CD4-positive, alpha-beta T cell (primary cell): ENCODE measurements at regions not wholly inside any gene's neighbourhood (a gene's known extent, or its start where the extent isn't known, plus 50 kb on each side); places are given as distances from the start of the nearest gene placed in this dataset.

Experiments
- ATAC-seq: fragments of 200-7000 bp; cut with Tn5 transposase; one replicate; pipeline ENCODE4 v1.10.0; 2022; ENCODE audit warnings: mild to moderate bottlenecking; ENCODE audit not compliant: poor library complexity
- CTCF ChIA-PET: fragments of 350-600 bp; sonication (Branson Sonifier 250); formaldehyde crosslinking; loops from one replicate; lab custom pipeline; 2021; ENCODE audit warnings: antibody characterized with exemption, inconsistent platforms; lab: Charles Lee
- POLR2A ChIA-PET: fragments of 350-600 bp; sonication (Branson Sonifier 250); formaldehyde crosslinking; loops from one replicate; lab custom pipeline; 2021; ENCODE audit warnings: antibody characterized with exemption, inconsistent platforms; lab: Charles Lee
- DNase-seq, 14 experiments: peaks; one replicate each; pipeline ENCODE4 v3.0.0-alpha.2; 2013 to 2020; ENCODE audit warnings: mixed read lengths in 2 of 14
- H3K27ac ChIP-seq, 2 donors: one replicate each; pipeline versions ENCODE4 v1.5.1 to v1.7.0; 2013; ENCODE audit warnings: low read length in 2 of 2, low read depth in 1 of 2, mild to moderate bottlenecking in 1 of 2
- H3K27me3 ChIP-seq, 2 experiments: 1 replicate in 1 of 2; 2 replicates in 1 of 2; pipeline versions ENCODE4 v1.6.1 to v1.7.0; 2013; ENCODE audit warnings: low read length in 2 of 2, control low read depth in 1 of 2, mild to moderate bottlenecking in 1 of 2, moderate library complexity in 1 of 2; ENCODE audit not compliant: insufficient read depth in 2 of 2, control insufficient read depth in 1 of 2
- H3K36me3 ChIP-seq: one replicate; pipeline ENCODE4 v1.6.1; 2013; ENCODE audit warnings: low read length, control low read depth; ENCODE audit not compliant: insufficient read depth
- H3K4me1 ChIP-seq: one replicate; pipeline ENCODE4 v1.6.1; 2013; ENCODE audit warnings: low read length, control low read depth; ENCODE audit not compliant: insufficient read depth
- H3K4me3 ChIP-seq: one replicate; pipeline ENCODE4 v1.5.1; 2013; ENCODE audit warnings: mild to moderate bottlenecking, low read length, moderate library complexity
- H3K9me3 ChIP-seq, 2 experiments: 1 replicate in 1 of 2; 2 replicates in 1 of 2; pipeline versions ENCODE4 v1.6.1 to v1.7.0; 2013; ENCODE audit warnings: low read length in 2 of 2, mild to moderate bottlenecking in 2 of 2, control low read depth in 1 of 2, moderate library complexity in 1 of 2; ENCODE audit not compliant: control insufficient read depth in 1 of 2, insufficient read depth in 1 of 2
- H3K27ac Mint-ChIP-seq: one replicate; pipeline ENCODE4 v1.8.0; 2020; ENCODE audit warnings: mixed read lengths
- H3K27me3 Mint-ChIP-seq: one replicate; pipeline ENCODE4 v1.8.0; 2021; ENCODE audit warnings: mixed read lengths
- H3K36me3 Mint-ChIP-seq: one replicate; pipeline ENCODE4 v1.8.0; 2021; ENCODE audit warnings: low read depth, mixed read lengths
- H3K4me1 Mint-ChIP-seq: one replicate; pipeline ENCODE4 v1.8.0; 2021; ENCODE audit warnings: low read depth, mixed read lengths
- H3K4me3 Mint-ChIP-seq: one replicate; pipeline ENCODE4 v1.8.0; 2020; ENCODE audit warnings: mild to moderate bottlenecking, mixed read lengths
- H3K9me3 Mint-ChIP-seq: one replicate; pipeline ENCODE4 v1.8.0; 2020; ENCODE audit warnings: mixed read lengths
- intact Hi-C, 2 experiments: fragments of 100-400 bp; cut with DNase I in 1 of 2; cut with micrococcal nuclease in 1 of 2; formaldehyde crosslinking; loops; one replicate each; pipeline versions ENCODE4 v1.15.1 to v1.9.0; 2023 to 2025; cut with DNase I, micrococcal nuclease
- TF ChIP-seq, protein P1 (sequence below): fragments of 200-600 bp; IDR thresholded peaks from one replicate; pipeline ENCODE4 v1.8.0; 2022; ENCODE audit warnings: antibody characterized with exemption, mild to moderate bottlenecking

DNA sequence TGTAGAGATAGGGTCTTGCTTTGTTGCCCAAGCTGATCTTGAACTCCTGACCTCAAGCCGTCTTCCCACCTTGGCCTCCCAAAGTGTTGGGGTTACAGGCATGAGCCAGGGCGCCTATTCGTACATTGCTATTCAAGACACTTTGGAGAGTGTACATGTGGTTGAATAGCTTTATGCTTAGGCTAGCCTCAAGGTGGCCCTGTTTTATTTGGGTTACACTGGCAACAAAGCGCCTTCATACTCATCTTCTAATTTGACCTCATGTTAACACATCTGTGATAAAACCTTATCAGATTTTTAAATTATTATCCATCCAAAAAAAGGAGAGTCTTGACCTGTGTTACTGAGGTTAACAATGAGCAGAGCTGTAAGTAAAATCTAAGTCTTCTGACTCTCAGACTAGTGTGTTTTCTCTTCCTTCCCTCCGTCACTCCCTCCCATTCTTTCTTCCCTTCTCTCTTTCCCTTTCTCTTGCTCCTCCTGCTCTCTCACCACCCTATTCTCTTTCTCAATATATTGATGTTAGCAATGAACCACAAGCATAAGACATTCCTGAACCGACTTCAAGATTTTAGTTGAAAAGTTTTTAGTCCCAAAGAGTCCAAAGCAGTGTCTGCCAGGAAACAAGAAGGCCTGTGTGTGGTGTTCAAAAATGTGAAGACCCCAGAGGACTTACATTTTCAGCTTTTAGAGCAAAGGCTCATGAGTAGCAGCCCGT lies 603.7 kb upstream of the CFAP20DC start:
- H3K27me3 ChIP-seq, result no peaks in the 10 kb centered on the region
- DNase-seq (no peak), ATAC-seq (no peak)
- no peaks in the 10 kb centered on the region for H3K36me3 ChIP-seq
- peaks cover 9 to 12% of the 10 kb centered on the region in 2 experiments for H3K9me3 ChIP-seq
- H3K27ac Mint-ChIP-seq, result no peak overlapping the region
- intact Hi-C loops, result no loop called here
- H3K27me3 Mint-ChIP-seq, result no peaks in the 10 kb centered on the region
- TF ChIP-seq, protein P1, sequence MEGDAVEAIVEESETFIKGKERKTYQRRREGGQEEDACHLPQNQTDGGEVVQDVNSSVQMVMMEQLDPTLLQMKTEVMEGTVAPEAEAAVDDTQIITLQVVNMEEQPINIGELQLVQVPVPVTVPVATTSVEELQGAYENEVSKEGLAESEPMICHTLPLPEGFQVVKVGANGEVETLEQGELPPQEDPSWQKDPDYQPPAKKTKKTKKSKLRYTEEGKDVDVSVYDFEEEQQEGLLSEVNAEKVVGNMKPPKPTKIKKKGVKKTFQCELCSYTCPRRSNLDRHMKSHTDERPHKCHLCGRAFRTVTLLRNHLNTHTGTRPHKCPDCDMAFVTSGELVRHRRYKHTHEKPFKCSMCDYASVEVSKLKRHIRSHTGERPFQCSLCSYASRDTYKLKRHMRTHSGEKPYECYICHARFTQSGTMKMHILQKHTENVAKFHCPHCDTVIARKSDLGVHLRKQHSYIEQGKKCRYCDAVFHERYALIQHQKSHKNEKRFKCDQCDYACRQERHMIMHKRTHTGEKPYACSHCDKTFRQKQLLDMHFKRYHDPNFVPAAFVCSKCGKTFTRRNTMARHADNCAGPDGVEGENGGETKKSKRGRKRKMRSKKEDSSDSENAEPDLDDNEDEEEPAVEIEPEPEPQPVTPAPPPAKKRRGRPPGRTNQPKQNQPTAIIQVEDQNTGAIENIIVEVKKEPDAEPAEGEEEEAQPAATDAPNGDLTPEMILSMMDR, result no peak
- H3K27ac ChIP-seq, result no peak overlapping the region
- ChIA-PET POLR2A (no interaction called here), CTCF (interaction anchor here (0.6 kb wide), 1 partner anchor 13 kb away, joined by 3 read pairs; no protein-coding TSS in a partner anchor)
- H3K4me1 Mint-ChIP-seq, result no peaks in the 10 kb centered on the region
- H3K4me3 ChIP-seq, result no peak overlapping the region
- H3K4me1 ChIP-seq, result no peaks in the 10 kb centered on the region
- H3K4me3 Mint-ChIP-seq, result no peak overlapping the region
- no peaks in the 10 kb centered on the region for H3K36me3 Mint-ChIP-seq
- peaks cover 21% of the 10 kb centered on the region for H3K9me3 Mint-ChIP-seq

DNA sequence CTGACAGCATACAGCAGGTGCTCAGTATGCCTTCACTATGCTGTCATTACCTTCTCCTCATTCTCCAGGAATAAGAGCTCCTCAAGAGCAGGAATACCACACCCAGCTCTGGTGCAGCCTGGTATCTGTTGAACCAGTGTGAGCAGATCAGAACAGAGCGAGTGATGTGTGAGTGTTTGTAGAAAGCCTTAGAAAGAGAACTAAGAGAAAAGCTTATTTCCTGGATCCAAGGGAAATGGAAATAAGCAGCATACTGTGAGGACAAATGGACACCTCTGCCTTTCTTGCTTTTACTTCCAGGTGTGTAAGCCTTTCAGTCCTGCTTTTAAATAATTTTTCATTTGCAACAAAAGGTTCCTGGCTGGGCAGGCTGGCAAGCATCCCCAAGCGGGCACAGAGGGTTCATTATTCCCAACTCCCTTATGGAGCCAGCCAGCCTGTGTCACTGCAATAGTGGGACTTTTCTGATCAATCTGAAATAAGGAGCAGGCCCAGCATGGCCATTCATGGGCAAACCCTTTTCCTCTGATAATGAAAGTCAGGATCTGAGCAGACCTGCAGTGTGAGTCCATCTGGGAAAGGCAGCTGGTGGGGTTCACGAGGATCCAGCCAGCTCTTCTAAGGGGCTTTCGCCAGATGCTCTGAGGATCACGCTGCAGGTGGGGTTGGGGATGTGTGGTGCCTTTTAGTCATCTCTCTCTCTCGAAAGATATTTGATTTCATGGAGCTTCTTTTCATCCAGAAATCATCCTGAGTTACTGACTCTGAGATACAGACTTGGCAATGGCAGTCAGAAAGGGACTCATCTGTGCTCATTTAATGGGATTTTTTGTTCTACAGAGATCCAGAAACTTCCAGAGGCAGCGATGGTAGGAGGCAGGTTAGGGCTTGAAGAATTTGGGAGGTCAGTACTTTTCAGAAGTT lies 594.9 kb upstream of the CFAP20DC start:
- H3K27me3 Mint-ChIP-seq, result peaks cover 3% of the 10 kb centered on the region
- Histone ChIP-seq H3K27ac (no peak overlapping the region), H3K27me3 (no peaks in the 10 kb centered on the region), H3K9me3 (peaks cover 6 to 12% of the 10 kb centered on the region in 2 experiments), H3K4me3 (no peak overlapping the region), H3K4me1 (no peaks in the 10 kb centered on the region), H3K36me3 (no peaks in the 10 kb centered on the region)
- H3K27ac Mint-ChIP-seq, result no peak overlapping the region
- no peaks in the 10 kb centered on the region for H3K36me3 Mint-ChIP-seq
- H3K4me1 Mint-ChIP-seq, result no peaks in the 10 kb centered on the region
- ATAC-seq (no peak), DNase-seq (no peak)
- ChIA-PET CTCF (no interaction called here), POLR2A (no interaction called here)
- H3K9me3 Mint-ChIP-seq, result peaks cover 8% of the 10 kb centered on the region
- intact Hi-C loops, result no loop called here
- H3K4me3 Mint-ChIP-seq, result no peak overlapping the region
- TF ChIP-seq, protein P1, result no peak

DNA sequence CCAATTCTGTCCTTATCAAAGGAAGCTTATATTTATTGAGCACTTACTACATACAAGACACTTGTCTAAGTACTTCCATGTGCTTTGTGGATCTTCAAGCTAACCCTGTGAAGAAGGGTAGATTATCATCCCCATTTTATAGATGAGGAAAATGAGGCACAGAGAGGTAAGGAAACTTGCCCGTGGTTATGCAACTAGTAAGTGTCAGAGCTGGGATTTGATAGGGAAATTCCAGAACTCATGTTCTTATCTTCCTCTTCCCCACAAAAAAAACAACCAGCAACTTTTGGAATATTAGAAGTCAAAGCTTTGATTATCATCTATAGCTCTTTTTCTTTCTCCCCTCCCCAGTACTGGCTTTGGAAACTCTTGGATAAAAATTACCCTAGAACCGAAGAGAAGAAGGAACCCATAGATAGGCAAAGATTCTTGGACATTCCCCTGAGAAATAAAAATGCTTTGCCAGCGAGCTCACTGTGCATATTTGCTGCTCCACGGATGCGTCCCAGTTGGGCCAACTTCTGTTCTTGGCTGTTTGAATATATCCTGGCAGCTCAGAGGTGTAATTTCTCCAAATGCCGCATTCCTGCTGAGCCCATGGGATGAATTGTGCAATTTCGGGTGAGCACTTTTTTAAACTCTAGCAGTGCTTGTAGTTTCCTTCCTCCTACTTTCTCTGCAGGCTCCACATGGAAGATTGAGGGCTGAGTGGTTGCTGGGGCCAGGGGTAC lies 591.5 kb upstream of the CFAP20DC start:
- H3K36me3 Mint-ChIP-seq, result no peaks in the 10 kb centered on the region
- Histone ChIP-seq H3K36me3 (no peaks in the 10 kb centered on the region), H3K4me1 (no peaks in the 10 kb centered on the region), H3K27me3 (no peaks in the 10 kb centered on the region), H3K4me3 (no peak overlapping the region), H3K9me3 (no peaks in the 10 kb centered on the region), H3K27ac (no peak overlapping the region)
- H3K27ac Mint-ChIP-seq, result no peak overlapping the region
- peaks cover 3% of the 10 kb centered on the region for H3K27me3 Mint-ChIP-seq
- no peaks in the 10 kb centered on the region for H3K4me1 Mint-ChIP-seq
- CTCF ChIA-PET, result interaction anchor here (0.6 kb wide), 1 partner anchor 12 kb away, joined by 3 read pairs; no protein-coding TSS in a partner anchor
- no peak for ATAC-seq
- POLR2A ChIA-PET, result no interaction called here
- no peak for DNase-seq
- intact Hi-C loops, result no loop called here
- TF ChIP-seq, protein P1, result no peak
- no peaks in the 10 kb centered on the region for H3K9me3 Mint-ChIP-seq
- H3K4me3 Mint-ChIP-seq, result no peak overlapping the region
